BE2C (cell line): ENCODE measurements at regions not wholly inside any gene's neighbourhood (a gene's known extent, or its start where the extent isn't known, plus 50 kb on each side); places are given as distances from the start of the nearest gene placed in this dataset.

Source experiments
- DNase-seq: peaks from one replicate; pipeline ENCODE4 v3.0.0-alpha.2; 2020
- H3K27me3 ChIP-seq: fragments of 250-450 bp; sonication (Bioruptor Pico); 2 replicates; pipeline ENCODE4 v1.5.1; 2020; ENCODE audit warnings: mild to moderate bottlenecking
- H3K36me3 ChIP-seq: fragments of 250-450 bp; sonication (Bioruptor Pico); 2 replicates; pipeline ENCODE4 v1.5.1; 2020; ENCODE audit warnings: mild to moderate bottlenecking
- H3K4me1 ChIP-seq: fragments of 250-450 bp; sonication (Bioruptor Pico); 2 replicates; pipeline ENCODE4 v1.5.1; 2020
- H3K4me3 ChIP-seq: 2 replicates; pipeline ENCODE4 v1.5.1; 2011; ENCODE audit warnings: low read depth, low read length
- H3K9me3 ChIP-seq: fragments of 250-450 bp; sonication (Bioruptor Pico); 2 replicates; pipeline ENCODE4 v1.5.1; 2020
- CTCF ChIP-seq: IDR thresholded peaks from 2 replicates; pipeline ENCODE4 v1.5.1; 2012; ENCODE audit warnings: mild to moderate bottlenecking, low read depth, low read length

GRCh38 chr7:88396295-88396947 is 89.7 kb upstream of the STEAP4 start:
- Histone ChIP-seq H3K27me3 (no peaks in the 10 kb centered on the region), H3K9me3 (no peaks in the 10 kb centered on the region), H3K4me3 (no peak overlapping the region), H3K36me3 (no peaks in the 10 kb centered on the region), H3K4me1 (no peaks in the 10 kb centered on the region)
- no peak for DNase-seq
- TF ChIP-seq CTCF = no peak

DNA sequence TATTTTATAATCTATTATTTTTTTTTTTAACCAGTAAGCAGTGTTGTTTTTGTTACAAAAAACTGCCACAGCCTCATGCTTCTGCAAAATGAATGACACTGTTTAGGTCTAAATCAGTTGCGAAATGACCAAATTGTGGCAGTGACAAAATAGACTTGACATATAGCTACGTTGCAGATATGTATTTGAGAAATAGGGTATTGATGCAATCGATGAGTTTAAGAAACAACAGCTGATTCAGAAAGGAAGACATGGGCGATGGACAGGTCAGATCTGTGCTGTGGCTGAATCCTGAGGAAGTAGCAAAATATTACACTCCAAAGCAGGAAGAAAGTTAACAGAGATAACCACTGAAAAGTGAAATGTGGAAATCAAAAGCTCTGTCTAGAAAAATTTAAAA is 89.0 kb upstream of the STEAP4 start:
- Histone ChIP-seq H3K4me3 (no peak overlapping the region), H3K27me3 (no peaks in the 10 kb centered on the region), H3K9me3 (no peaks in the 10 kb centered on the region), H3K36me3 (no peaks in the 10 kb centered on the region), H3K4me1 (no peaks in the 10 kb centered on the region)
- no peak for TF ChIP-seq CTCF
- DNase-seq = no peak

DNA sequence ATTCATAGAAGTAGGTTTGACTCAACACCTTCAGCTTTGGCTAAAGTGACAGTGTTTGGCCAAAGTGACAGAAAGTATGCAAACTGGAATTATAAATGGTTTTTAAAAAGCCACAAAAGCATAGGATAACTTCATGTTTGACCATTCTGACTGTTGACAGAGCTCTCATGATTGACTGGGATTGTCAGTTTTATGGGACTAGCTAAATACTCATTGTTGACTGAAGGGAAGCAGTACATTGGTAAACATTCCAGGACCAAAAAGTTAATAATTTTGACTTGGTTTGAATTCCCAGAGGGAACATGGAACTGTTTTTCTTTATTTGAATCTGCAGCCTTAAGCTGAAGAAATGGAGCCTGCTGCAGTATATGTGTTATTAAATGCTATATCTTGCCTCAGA is 84.6 kb upstream of the STEAP4 start:
- Histone ChIP-seq H3K36me3 (no peaks in the 10 kb centered on the region), H3K9me3 (no peaks in the 10 kb centered on the region), H3K27me3 (no peaks in the 10 kb centered on the region), H3K4me3 (no peak overlapping the region), H3K4me1 (no peaks in the 10 kb centered on the region)
- DNase-seq = no peak
- no peak for TF ChIP-seq CTCF

DNA sequence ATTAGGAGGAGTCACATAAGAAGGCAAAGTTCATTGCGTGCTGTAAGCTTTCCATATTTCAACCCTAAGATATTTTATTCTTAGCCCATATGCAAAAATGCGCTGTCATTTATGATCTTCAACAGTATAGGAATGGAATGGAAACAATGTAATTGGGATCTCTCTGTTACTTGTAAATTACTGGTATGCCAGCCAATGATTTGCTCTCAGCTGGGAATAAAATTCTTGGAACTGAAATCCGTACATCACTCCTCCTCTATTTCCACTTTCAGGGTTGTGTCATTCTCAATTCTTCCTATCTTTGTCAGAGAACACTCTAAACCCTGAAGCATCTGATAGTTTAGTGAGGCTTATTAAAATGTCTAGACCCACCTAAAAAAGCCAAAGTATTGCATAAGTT is 80.7 kb upstream of the STEAP4 start:
- Histone ChIP-seq H3K27me3 (no peaks in the 10 kb centered on the region), H3K4me3 (no peak overlapping the region), H3K9me3 (no peaks in the 10 kb centered on the region), H3K4me1 (no peaks in the 10 kb centered on the region), H3K36me3 (no peaks in the 10 kb centered on the region)
- no peak for TF ChIP-seq CTCF
- DNase-seq = no peak

GRCh38 chr7:88386665-88387156 is 80.0 kb upstream of the STEAP4 start:
- no peak for DNase-seq
- H3K4me3 ChIP-seq = no peak overlapping the region
- H3K9me3 ChIP-seq = no peaks in the 10 kb centered on the region
- no peaks in the 10 kb centered on the region for H3K4me1 ChIP-seq
- TF ChIP-seq CTCF = no peak
- no peaks in the 10 kb centered on the region for H3K36me3 ChIP-seq
- H3K27me3 ChIP-seq = no peaks in the 10 kb centered on the region

- Histone ChIP-seq H3K9me3 (no peaks in the 10 kb centered on the region), H3K4me1 (no peaks in the 10 kb centered on the region), H3K4me3 (no peak overlapping the region), H3K36me3 (no peaks in the 10 kb centered on the region), H3K27me3 (no peaks in the 10 kb centered on the region)
- no peak for DNase-seq
- no peak for TF ChIP-seq CTCF
These were observed 70.7 kb upstream of the STEAP4 start for GRCh38 chr7:88377434-88377833.
